HUES64 (cell line): ENCODE measurements at regions not wholly inside any gene's neighbourhood (a gene's known extent, or its start where the extent isn't known, plus 50 kb on each side); places are given as distances from the start of the nearest gene placed in this dataset.

Experiments
- H3K27ac ChIP-seq: 2 replicates; pipeline ENCODE4 v1.7.0; 2013; ENCODE audit warnings: low read depth, low read length, inconsistent platforms
- H3K27me3 ChIP-seq: 2 replicates; pipeline ENCODE4 v1.6.1; 2013; ENCODE audit warnings: mild to moderate bottlenecking, low read length; ENCODE audit not compliant: insufficient read depth
- H3K36me3 ChIP-seq: 2 replicates; pipeline ENCODE4 v1.6.1; 2013; ENCODE audit warnings: mild to moderate bottlenecking, low read length; ENCODE audit not compliant: insufficient read depth
- H3K4me1 ChIP-seq: 2 replicates; pipeline ENCODE4 v1.6.1; 2013; ENCODE audit warnings: mild to moderate bottlenecking, low read length, moderate library complexity; ENCODE audit not compliant: insufficient read depth
- H3K4me3 ChIP-seq: 2 replicates; pipeline ENCODE4 v1.5.1; 2013; ENCODE audit warnings: mild to moderate bottlenecking, low read length, moderate library complexity
- H3K9ac ChIP-seq: 2 replicates; pipeline ENCODE4 v1.6.1; 2013; ENCODE audit warnings: mild to moderate bottlenecking, low read depth, low read length
- H3K9me3 ChIP-seq: 2 replicates; pipeline ENCODE4 v1.6.1; 2013; ENCODE audit warnings: low read depth, low read length; ENCODE audit not compliant: insufficient read depth
- WGBS: fragments of 150-250, 120-280 bp; methylation state at CpG from one replicate; pipeline ENCODE4 v1.1.7; 2013; ENCODE audit warnings: missing lambda C conversion rate; 5-methylcytosine and 5-hydroxymethylcytosine counted together

DNA sequence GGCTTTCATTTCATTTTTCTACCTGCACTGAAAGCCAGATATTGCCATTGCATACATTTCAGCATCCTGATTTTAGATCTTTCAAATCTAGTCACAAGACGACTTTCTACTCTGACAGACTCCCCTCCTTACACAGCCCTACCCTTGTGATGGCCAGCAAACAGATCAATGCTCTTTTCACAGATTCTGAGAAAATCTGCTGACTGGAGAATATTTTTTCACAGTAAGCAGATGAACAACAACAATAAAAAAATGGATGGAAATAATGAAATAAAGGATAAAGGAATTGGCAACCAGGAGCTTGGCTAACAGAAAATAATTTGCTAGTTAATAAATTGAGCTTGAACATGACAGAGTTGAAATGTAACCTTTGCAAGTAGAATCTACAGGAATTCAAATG lies 527.2 kb downstream of the IRS1 start:
- Histone ChIP-seq H3K4me3 (no peak overlapping the region), H3K36me3 (no peaks in the 10 kb centered on the region), H3K27ac (no peak overlapping the region), H3K9ac (no peak overlapping the region), H3K9me3 (no peaks in the 10 kb centered on the region), H3K4me1 (no peaks in the 10 kb centered on the region), H3K27me3 (no peaks in the 10 kb centered on the region)
- WGBS: 67% methylated on average over 1 of the region's 1 CpG

DNA sequence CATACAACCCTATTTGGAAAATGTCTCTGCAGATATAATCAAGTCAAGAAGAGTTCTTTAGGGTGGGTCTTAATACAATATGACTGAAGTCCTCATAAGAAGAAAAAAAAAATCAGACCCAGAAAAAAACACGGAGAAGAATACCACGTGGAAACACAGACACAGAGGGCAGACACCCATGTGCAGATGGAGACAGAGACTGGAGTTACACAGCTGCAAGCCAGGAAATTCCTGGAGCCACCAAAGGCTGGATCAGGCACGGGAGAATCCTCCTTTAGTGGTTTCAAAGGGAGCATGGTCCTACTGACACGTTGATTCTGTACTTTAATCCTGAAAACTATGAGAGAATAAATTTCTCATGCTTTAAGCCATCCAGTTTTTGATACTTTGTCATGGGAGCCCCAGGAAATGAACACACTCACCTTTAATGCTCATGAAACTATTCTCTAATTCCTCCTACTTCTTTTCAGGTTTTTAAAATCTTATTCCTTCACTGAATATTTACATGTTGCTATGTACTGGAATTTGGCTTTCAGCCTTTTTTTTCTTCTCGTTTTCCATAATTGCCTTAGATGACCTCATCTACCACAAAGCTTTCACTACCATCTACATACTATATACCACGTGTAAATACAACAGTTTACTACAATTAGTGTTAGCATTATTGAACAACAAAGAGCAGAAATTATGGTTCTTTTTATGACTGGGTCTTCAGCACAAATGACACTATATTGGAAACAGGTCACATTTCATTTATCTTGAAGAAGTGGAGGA lies 529.1 kb downstream of the IRS1 start:
- no peaks in the 10 kb centered on the region for H3K4me1 ChIP-seq
- H3K4me3 ChIP-seq: no peak overlapping the region
- H3K9ac ChIP-seq: no peak overlapping the region
- 85% methylated on average over 6 of the region's 6 CpGs for WGBS
- no peaks in the 10 kb centered on the region for H3K9me3 ChIP-seq
- no peaks in the 10 kb centered on the region for H3K27me3 ChIP-seq
- no peaks in the 10 kb centered on the region for H3K36me3 ChIP-seq
- H3K27ac ChIP-seq: no peak overlapping the region

DNA sequence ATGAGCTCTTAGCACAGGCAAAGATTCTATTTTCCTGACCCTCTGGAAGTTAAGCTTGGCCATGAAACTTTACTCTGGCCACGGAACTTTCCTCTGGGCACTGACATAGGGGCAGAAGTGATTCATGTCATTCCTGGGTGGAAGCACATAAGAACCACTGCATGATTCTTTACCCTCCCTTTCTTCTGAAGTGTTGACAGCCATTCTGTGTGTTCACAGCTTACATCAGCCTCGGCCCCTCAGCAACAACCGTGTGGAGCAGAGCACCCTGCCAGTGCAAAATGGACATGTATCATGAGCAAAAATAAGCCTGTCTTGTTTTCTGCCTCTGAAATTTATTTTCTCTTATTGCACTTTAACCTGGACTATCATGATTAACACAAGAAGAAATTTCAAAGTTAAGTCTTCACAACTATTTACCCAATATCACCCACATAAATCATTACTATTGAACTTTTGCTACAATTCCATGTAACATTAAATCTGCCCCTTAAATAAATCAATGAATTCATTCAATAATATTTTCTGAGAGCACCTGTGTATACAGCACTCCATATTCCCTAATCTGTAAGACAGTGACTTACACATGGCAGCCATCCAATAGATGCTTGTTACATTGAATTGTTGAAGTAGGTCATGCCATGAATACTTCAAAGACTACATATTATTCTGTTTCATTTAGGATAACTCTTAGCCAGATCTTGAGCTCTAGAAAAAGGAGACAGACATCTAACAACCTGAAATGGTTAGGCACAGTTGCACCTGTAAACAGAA lies 531.9 kb downstream of the IRS1 start:
- Histone ChIP-seq H3K4me3 (no peak overlapping the region), H3K9ac (no peak overlapping the region), H3K36me3 (no peaks in the 10 kb centered on the region), H3K4me1 (no peaks in the 10 kb centered on the region), H3K27ac (no peak overlapping the region), H3K27me3 (no peaks in the 10 kb centered on the region), H3K9me3 (no peaks in the 10 kb centered on the region)
- 91% methylated on average over 3 of the region's 3 CpGs for WGBS

- Histone ChIP-seq H3K27me3 (no peaks in the 10 kb centered on the region), H3K27ac (no peak overlapping the region), H3K9me3 (no peaks in the 10 kb centered on the region), H3K4me3 (no peak overlapping the region), H3K4me1 (no peaks in the 10 kb centered on the region), H3K9ac (no peak overlapping the region), H3K36me3 (no peaks in the 10 kb centered on the region)
- WGBS: 97% methylated on average over 4 of the region's 4 CpGs
These were observed 542.8 kb downstream of the IRS1 start for GRCh38 chr2:226256709-226257376.

DNA sequence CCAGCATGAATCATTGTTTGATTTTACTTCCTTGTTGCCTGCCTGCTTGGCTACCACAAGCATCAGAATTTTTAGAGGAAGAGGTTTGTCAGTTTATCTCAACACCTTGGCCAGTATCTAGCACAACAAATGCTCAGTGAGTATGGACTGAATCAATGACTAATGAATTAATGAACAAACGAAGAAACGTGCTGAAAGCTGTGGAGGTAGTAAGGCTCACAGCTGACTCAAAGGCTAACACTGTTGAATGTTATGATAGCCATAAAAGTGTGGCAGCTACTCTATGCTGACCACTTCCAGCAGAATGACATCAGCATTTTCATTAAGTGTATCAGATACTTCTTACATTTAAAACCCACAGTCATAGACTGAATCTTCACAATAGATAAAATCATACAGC lies 543.4 kb downstream of the IRS1 start:
- H3K36me3 ChIP-seq: no peaks in the 10 kb centered on the region
- no peaks in the 10 kb centered on the region for H3K9me3 ChIP-seq
- H3K27ac ChIP-seq: no peak overlapping the region
- WGBS: 86% methylated on average over 2 of the region's 2 CpGs
- no peak overlapping the region for H3K9ac ChIP-seq
- H3K4me3 ChIP-seq: no peak overlapping the region
- no peaks in the 10 kb centered on the region for H3K4me1 ChIP-seq
- H3K27me3 ChIP-seq: no peaks in the 10 kb centered on the region

GRCh38 chr2:226251661-226252060 lies 548.0 kb downstream of the IRS1 start:
- Histone ChIP-seq H3K9me3 (no peaks in the 10 kb centered on the region), H3K36me3 (no peaks in the 10 kb centered on the region), H3K4me3 (no peak overlapping the region), H3K27me3 (no peaks in the 10 kb centered on the region), H3K27ac (no peak overlapping the region), H3K9ac (no peak overlapping the region), H3K4me1 (no peaks in the 10 kb centered on the region)
- 92% methylated on average over 1 of the region's 2 CpGs for WGBS

GRCh38 chr2:226247289-226248275 lies 552.0 kb downstream of the IRS1 start:
- no CpG with 5 or more reads among the region's 3 CpGs for WGBS

DNA sequence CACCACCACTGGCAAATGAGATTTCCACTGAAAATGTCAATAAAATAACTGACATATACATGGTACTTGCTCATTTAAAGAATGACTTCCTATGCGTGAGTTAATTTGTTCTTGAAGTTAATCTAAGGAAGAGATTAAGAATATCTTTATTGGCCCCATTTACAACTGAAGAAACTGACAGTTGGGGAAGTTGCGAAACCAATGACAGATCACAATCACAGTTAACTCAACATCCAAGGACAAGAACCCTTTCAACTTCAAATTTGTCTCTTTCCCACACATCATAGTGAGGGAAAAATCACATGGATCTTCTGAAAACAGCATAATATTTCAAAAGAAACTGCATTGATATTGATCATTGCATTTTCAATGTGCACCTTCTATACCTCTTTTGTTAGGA lies 565.4 kb downstream of the IRS1 start:
- WGBS: 86% methylated on average over 2 of the region's 2 CpGs
- H3K27me3 ChIP-seq: no peaks in the 10 kb centered on the region
- H3K4me1 ChIP-seq: no peaks in the 10 kb centered on the region
- no peaks in the 10 kb centered on the region for H3K9me3 ChIP-seq
- no peaks in the 10 kb centered on the region for H3K36me3 ChIP-seq
- no peak overlapping the region for H3K4me3 ChIP-seq
- no peak overlapping the region for H3K9ac ChIP-seq
- no peak overlapping the region for H3K27ac ChIP-seq

More at GRCh38 chr2:226247289-226248275, 552.0 kb downstream of the IRS1 start:
- Histone ChIP-seq H3K36me3 (no peaks in the 10 kb centered on the region), H3K27ac (no peak overlapping the region), H3K27me3 (no peaks in the 10 kb centered on the region), H3K9ac (no peak overlapping the region), H3K9me3 (peaks cover 8% of the 10 kb centered on the region; the same call in 1 of the 2 replicates), H3K4me3 (no peak overlapping the region), H3K4me1 (no peaks in the 10 kb centered on the region)

DNA sequence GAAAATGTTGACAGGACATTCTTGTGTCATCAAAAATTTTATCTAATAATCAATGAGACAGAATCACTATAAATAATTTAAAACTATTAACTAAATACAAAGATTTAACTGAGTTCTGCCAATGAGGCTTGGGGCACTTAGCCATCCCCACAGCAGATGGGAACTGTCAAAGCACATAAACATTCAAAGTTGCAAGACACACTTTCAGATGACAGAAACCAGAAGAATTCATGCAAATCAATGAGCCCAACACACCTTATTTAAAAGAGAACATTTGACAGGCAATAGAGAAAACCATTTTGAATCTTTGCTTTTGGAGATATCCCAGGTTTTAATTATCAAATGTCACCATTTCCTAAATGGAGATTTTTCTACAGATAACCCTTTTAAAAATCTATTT lies 566.2 kb downstream of the IRS1 start:
- Histone ChIP-seq H3K4me3 (no peak overlapping the region), H3K9ac (no peak overlapping the region), H3K27ac (no peak overlapping the region), H3K4me1 (no peaks in the 10 kb centered on the region), H3K36me3 (no peaks in the 10 kb centered on the region), H3K9me3 (no peaks in the 10 kb centered on the region), H3K27me3 (no peaks in the 10 kb centered on the region)

- Histone ChIP-seq H3K9me3 (no peaks in the 10 kb centered on the region), H3K27ac (no peak overlapping the region), H3K9ac (no peak overlapping the region), H3K4me1 (0 out of 2 replicates have a peak, but pooled peaks cover 2% of the 10 kb centered on the region), H3K4me3 (no peak overlapping the region), H3K36me3 (no peaks in the 10 kb centered on the region), H3K27me3 (no peaks in the 10 kb centered on the region)
- WGBS: 76% methylated on average over 2 of the region's 2 CpGs
These were observed 571.5 kb downstream of the IRS1 start for GRCh38 chr2:226228080-226228479.
